Cardiac fibroblast (primary cell): ENCODE measurements at regions not wholly inside any gene's neighbourhood (a gene's known extent, or its start where the extent isn't known, plus 50 kb on each side); places are given as distances from the start of the nearest gene placed in this dataset.
"Not testable (repeated sequence)": the region's sequence is repeated elsewhere in the genome, so short reads cannot be mapped to it uniquely, and the experiment has no call there.

Source experiments
- DNase-seq, 2 donors: peaks; one replicate each; pipeline versions ENCODE4 v3.0.0 to v3.0.0-alpha.2; 2010; ENCODE audit warnings: low read depth in 2 of 2
- H3K4me3 ChIP-seq, 2 donors: replicated peaks in 1 of 2; 1 replicate in 1 of 2; 2 replicates in 1 of 2; pipeline ENCODE4 v1.5.1; 2011; ENCODE audit warnings: low read depth in 2 of 2, low read length in 2 of 2, mild to moderate bottlenecking in 2 of 2, moderate library complexity in 1 of 2
- TF ChIP-seq, protein P1 (sequence below): IDR thresholded peaks from one replicate; pipeline ENCODE4 v1.5.1; 2011; ENCODE audit warnings: low read depth, mild to moderate bottlenecking, low read length, inconsistent platforms

DNA sequence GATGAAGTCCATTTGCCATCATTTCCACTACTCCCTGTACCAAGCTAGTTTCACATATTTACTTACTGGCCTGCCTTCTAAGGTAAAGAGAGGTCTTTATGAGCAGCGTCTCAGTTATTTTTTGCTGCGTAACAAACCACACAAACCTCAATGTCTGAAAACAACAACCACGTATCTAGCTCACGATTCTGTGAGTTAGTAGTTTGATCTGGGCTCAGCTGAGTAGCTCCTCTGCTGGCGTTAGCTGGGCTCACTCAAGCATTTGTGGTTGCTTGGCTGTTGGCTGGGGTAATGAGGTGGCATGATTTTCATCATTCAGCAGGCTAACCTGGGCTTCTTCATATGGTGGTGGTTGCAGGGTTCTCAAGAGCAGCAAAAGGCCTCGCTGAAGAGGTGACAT, 225.4 kb downstream of the FOXD2 start:
- H3K4me3 ChIP-seq: no peak overlapping the region
- no peak for DNase-seq

DNA sequence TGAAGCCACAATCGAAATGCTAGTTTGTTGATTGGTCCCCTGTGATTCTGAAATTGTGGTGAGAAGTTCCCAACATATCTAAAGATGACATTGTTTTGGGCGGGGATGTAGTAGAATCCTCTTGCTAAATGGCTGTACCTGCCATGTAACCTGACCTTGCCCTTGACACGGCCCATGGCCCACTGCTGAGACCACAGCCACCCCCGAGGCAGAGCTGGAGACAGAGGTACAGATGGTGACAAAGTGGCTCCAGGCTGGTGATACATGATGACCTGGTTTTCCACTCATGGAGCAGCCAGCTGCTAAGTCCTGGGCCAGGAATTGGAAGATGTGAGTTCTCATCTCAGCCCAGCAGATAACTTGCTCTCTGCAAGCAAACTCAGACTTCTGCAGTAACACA, 226.5 kb downstream of the FOXD2 start:
- TF ChIP-seq, protein P1, sequence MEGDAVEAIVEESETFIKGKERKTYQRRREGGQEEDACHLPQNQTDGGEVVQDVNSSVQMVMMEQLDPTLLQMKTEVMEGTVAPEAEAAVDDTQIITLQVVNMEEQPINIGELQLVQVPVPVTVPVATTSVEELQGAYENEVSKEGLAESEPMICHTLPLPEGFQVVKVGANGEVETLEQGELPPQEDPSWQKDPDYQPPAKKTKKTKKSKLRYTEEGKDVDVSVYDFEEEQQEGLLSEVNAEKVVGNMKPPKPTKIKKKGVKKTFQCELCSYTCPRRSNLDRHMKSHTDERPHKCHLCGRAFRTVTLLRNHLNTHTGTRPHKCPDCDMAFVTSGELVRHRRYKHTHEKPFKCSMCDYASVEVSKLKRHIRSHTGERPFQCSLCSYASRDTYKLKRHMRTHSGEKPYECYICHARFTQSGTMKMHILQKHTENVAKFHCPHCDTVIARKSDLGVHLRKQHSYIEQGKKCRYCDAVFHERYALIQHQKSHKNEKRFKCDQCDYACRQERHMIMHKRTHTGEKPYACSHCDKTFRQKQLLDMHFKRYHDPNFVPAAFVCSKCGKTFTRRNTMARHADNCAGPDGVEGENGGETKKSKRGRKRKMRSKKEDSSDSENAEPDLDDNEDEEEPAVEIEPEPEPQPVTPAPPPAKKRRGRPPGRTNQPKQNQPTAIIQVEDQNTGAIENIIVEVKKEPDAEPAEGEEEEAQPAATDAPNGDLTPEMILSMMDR: no peak
- no peak for DNase-seq
- H3K4me3 ChIP-seq: no peak overlapping the region

More for the DNA sequence above, 225.4 kb downstream of the FOXD2 start:
- TF ChIP-seq, protein P1: no peak

DNA sequence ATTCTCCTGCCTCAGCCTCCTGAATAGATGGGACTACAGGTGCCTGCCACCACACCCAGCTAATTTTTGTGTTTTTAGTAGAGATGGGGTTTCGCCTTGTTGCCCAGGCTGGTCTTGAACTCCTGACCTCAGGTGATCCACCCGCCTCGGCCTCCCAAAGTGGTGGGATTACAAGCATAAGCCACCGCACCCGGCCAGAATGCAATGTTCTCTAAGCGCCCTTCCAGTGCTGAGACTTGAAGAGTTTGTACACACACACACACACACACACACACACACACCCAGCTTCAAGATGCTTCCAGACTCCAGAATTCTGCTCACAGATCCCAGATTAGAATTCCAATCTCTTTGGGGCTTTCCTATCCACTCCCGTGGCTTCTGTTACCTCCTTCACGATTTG, 227.1 kb downstream of the FOXD2 start:
- not testable (repeated sequence) for H3K4me3 ChIP-seq

DNA sequence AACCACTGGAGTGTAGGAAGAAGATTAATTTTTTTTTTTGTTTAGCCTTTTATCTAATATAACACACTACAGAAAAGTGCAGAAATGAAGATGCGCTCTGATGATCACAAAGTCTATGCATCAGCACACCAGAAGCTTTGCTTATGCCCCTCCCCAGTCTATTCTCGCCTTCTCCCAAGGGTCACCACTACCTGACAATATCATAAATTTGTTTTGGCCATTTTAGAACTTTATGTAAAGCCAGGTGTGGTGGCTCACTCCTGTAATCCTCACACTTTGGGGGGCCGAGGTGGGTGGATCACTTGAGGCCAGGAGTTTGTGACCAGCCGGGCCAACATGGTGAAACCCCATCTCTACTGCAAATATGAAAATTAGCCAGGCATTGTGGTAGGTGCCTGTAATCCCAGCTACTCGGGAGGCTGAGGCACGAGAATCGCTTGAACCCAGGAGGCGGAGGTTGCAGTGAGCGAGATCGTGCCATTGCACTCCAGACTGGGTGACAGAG, 231.3 kb downstream of the FOXD2 start:
- DNase-seq: no peak
- TF ChIP-seq, protein P1: no peak
- no peak overlapping the region for H3K4me3 ChIP-seq

More for the DNA sequence above, 227.1 kb downstream of the FOXD2 start:
- DNase-seq: not testable (repeated sequence)

DNA sequence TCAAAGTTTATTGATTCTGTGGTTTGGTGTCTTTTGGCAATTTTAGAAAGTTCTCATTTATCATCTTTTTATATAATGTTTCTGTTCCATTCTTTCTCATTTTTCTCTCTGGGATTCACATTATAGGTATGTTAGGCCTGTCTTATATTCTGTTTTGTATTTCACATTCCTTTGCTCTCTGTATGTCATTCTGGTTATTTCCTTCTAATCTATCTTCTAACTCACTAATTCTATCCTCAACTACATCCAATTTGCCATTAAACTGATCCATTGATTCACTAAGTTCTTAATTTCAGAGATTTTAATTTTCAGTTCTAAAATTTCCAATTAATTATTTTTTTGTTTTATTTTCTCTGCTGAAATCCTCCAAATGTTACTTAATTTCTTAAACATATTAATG, 234.8 kb downstream of the FOXD2 start:
- DNase-seq: no peak
- TF ChIP-seq, protein P1: no peak
- H3K4me3 ChIP-seq: no peak overlapping the region

DNA sequence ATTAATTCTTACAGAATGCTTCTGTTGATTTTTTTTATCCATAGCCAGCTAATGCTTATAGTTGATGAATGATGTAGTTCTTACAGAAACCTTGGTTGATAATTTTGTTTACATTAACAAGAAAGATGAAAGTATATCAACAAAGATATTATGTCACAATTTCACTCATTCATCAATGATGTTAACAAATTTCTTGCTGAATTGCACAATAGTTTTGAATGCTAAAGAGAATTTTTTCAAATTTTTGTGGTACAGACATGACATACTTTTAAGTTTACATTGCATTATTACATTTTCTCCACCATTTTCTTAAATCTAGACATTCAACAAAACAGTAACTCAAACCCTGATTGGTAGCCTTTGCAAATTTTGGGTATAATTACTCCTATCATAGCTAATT, 236.3 kb downstream of the FOXD2 start:
- H3K4me3 ChIP-seq: no peak overlapping the region
- DNase-seq: no peak
- TF ChIP-seq, protein P1: no peak

DNA sequence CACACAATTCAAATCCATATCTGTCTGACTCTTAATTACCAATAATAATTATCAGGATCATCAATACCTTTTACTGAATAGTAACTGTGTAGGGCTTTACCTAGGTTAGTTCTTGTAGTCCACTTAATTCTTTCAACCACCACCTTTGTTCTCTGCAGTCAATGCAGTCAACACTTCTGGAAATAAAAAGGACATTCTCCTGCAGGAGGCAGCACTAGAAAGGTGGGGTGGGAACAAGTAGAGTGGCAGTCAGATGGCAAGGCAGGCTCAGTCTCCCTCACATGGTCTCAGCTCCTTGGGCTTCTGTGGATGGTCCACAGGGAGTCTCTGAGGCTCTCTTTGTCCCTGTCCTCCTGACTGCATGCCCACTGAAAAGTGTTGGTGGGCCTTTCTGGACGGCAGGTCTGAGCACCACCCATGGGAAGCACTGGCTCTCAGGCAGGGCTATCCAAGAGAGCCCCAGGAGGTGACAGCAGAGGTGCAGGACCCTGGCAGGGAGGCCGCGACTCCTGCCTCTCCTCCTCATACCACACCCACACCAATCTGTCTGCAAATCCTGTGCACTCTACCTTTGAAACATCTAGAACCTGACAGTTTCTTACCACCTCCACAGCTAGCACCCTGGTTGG, 237.3 kb downstream of the FOXD2 start:
- TF ChIP-seq, protein P1: no peak
- no peak overlapping the region for H3K4me3 ChIP-seq
- DNase-seq: no peak
